Stomach smooth muscle (tissue), 2 donors: ENCODE measurements at regions not wholly inside any gene's neighbourhood (a gene's known extent, or its start where the extent isn't known, plus 50 kb on each side); places are given as distances from the start of the nearest gene placed in this dataset.
"Not testable (repeated sequence)": the region's sequence is repeated elsewhere in the genome, so short reads cannot be mapped to it uniquely, and the experiment has no call there.

Source experiments
- H3K27ac ChIP-seq: one replicate; pipeline ENCODE4 v1.7.0; 2013; ENCODE audit warnings: mild to moderate bottlenecking, low read length, inconsistent platforms
- H3K27me3 ChIP-seq, 2 donors: one replicate each; pipeline ENCODE4 v1.7.0; 2013; ENCODE audit warnings: low read length in 2 of 2; ENCODE audit not compliant: insufficient read depth in 2 of 2, control insufficient read depth in 1 of 2
- H3K36me3 ChIP-seq, 2 donors: one replicate each; pipeline ENCODE4 v1.7.0; 2013; ENCODE audit warnings: low read length in 2 of 2; ENCODE audit not compliant: control insufficient read depth in 2 of 2, insufficient read depth in 2 of 2
- H3K4me1 ChIP-seq: one replicate; pipeline ENCODE4 v1.7.0; 2013; ENCODE audit warnings: low read length; ENCODE audit not compliant: control insufficient read depth, insufficient read depth
- H3K4me3 ChIP-seq, 2 donors: one replicate each; pipeline ENCODE4 v1.7.0; 2013; ENCODE audit warnings: low read length in 2 of 2
- H3K9ac ChIP-seq, 2 donors: one replicate each; pipeline ENCODE4 v1.7.0; 2013; ENCODE audit warnings: low read length in 2 of 2, mild to moderate bottlenecking in 1 of 2
- H3K9me3 ChIP-seq, 2 donors: one replicate each; pipeline ENCODE4 v1.7.0; 2013; ENCODE audit warnings: low read length in 2 of 2; ENCODE audit not compliant: control insufficient read depth in 2 of 2
- donor health status: healthy.
- donor health status: Pancreatic carcinoma.

- Histone ChIP-seq H3K4me1 (no peaks in the 10 kb centered on the region), H3K27ac (no peak overlapping the region), H3K9ac (no peak overlapping the region), H3K36me3 (no peaks in the 10 kb centered on the region), H3K4me3 (no peak overlapping the region), H3K27me3 (peaks cover 0 to 7% of the 10 kb centered on the region in 2 donors), H3K9me3 (peaks cover 0 to 4% of the 10 kb centered on the region in 2 donors)
Observed at GRCh38 chrX:40391662-40392061, 189.1 kb upstream of the ATP6AP2 start.

- H3K9me3 ChIP-seq, result peaks cover 0 to 4% of the 10 kb centered on the region in 2 donors
- H3K36me3 ChIP-seq, result no peaks in the 10 kb centered on the region
- no peak overlapping the region for H3K27ac ChIP-seq
- H3K4me3 ChIP-seq, result no peak overlapping the region
- H3K27me3 ChIP-seq, result peaks cover 0 to 2% of the 10 kb centered on the region in 2 donors
- no peaks in the 10 kb centered on the region for H3K4me1 ChIP-seq
- no peak overlapping the region for H3K9ac ChIP-seq
Observed at GRCh38 chrX:40389555-40389954, 191.2 kb upstream of the ATP6AP2 start.

GRCh38 chrX:40388441-40388840 lies 192.3 kb upstream of the ATP6AP2 start:
- no peak overlapping the region for H3K27ac ChIP-seq
- H3K4me3 ChIP-seq, result no peak overlapping the region
- H3K36me3 ChIP-seq, result no peaks in the 10 kb centered on the region
- H3K9ac ChIP-seq, result no peak overlapping the region
- peaks cover 0 to 10% of the 10 kb centered on the region in 2 donors for H3K27me3 ChIP-seq
- H3K9me3 ChIP-seq, result peaks cover 0 to 4% of the 10 kb centered on the region in 2 donors
- no peaks in the 10 kb centered on the region for H3K4me1 ChIP-seq

GRCh38 chrX:40387869-40388268 lies 192.9 kb upstream of the ATP6AP2 start:
- peaks cover 0 to 10% of the 10 kb centered on the region in 2 donors for H3K27me3 ChIP-seq
- not testable (repeated sequence) for H3K9ac ChIP-seq, H3K27ac ChIP-seq, H3K4me1 ChIP-seq, H3K36me3 ChIP-seq, H3K9me3 ChIP-seq, H3K4me3 ChIP-seq

GRCh38 chrX:40387311-40387710 lies 193.5 kb upstream of the ATP6AP2 start:
- not testable (repeated sequence) for H3K27ac ChIP-seq, H3K4me1 ChIP-seq, H3K4me3 ChIP-seq, H3K36me3 ChIP-seq, H3K9ac ChIP-seq, H3K9me3 ChIP-seq
- peaks cover 0 to 10% of the 10 kb centered on the region in 2 donors for H3K27me3 ChIP-seq

GRCh38 chrX:40385682-40386081 lies 195.1 kb upstream of the ATP6AP2 start:
- H3K4me3 ChIP-seq, result no peak overlapping the region
- H3K4me1 ChIP-seq, result no peaks in the 10 kb centered on the region
- H3K9ac ChIP-seq, result no peak overlapping the region
- H3K27ac ChIP-seq, result no peak overlapping the region
- peaks cover 0 to 10% of the 10 kb centered on the region in 2 donors for H3K27me3 ChIP-seq
- no peaks in the 10 kb centered on the region for H3K36me3 ChIP-seq
- H3K9me3 ChIP-seq, result peaks cover 0 to 4% of the 10 kb centered on the region in 2 donors

GRCh38 chrX:40385256-40385655 lies 195.5 kb upstream of the ATP6AP2 start:
- Histone ChIP-seq H3K9ac (no peak overlapping the region), H3K4me3 (no peak overlapping the region), H3K27me3 (peaks cover 0 to 10% of the 10 kb centered on the region in 2 donors)

GRCh38 chrX:40383969-40384368 lies 196.8 kb upstream of the ATP6AP2 start:
- Histone ChIP-seq H3K4me1 (no peaks in the 10 kb centered on the region), H3K9ac (no peak overlapping the region), H3K27ac (no peak overlapping the region), H3K36me3 (no peaks in the 10 kb centered on the region), H3K4me3 (no peak overlapping the region), H3K9me3 (peaks cover 0 to under 1% of the 10 kb centered on the region in 2 donors), H3K27me3 (peaks cover 0 to 11% of the 10 kb centered on the region in 2 donors)

More at GRCh38 chrX:40385256-40385655, 195.5 kb upstream of the ATP6AP2 start:
- Histone ChIP-seq H3K27ac (no peak overlapping the region), H3K4me1 (no peaks in the 10 kb centered on the region), H3K9me3 (peaks cover 0 to 4% of the 10 kb centered on the region in 2 donors), H3K36me3 (no peaks in the 10 kb centered on the region)

GRCh38 chrX:40383360-40383759 lies 197.4 kb upstream of the ATP6AP2 start:
- no peak overlapping the region for H3K4me3 ChIP-seq
- H3K36me3 ChIP-seq, result no peaks in the 10 kb centered on the region
- no peak overlapping the region for H3K9ac ChIP-seq
- no peaks in the 10 kb centered on the region for H3K4me1 ChIP-seq
- peaks cover 0 to 4% of the 10 kb centered on the region in 2 donors for H3K9me3 ChIP-seq
- peaks cover 0 to 15% of the 10 kb centered on the region in 2 donors for H3K27me3 ChIP-seq
- H3K27ac ChIP-seq, result no peak overlapping the region

- Histone ChIP-seq H3K4me1 (no peaks in the 10 kb centered on the region), H3K9me3 (peaks cover 0 to 13% of the 10 kb centered on the region in 2 donors)
Observed at GRCh38 chrX:40380655-40381488, 199.9 kb upstream of the ATP6AP2 start.

GRCh38 chrX:40377684-40378083 lies 203.1 kb upstream of the ATP6AP2 start:
- no peak overlapping the region for H3K9ac ChIP-seq
- H3K27me3 ChIP-seq, result peaks cover 0 to 8% of the 10 kb centered on the region in 2 donors

More at GRCh38 chrX:40380655-40381488, 199.9 kb upstream of the ATP6AP2 start:
- no peak overlapping the region for H3K4me3 ChIP-seq
- no peak overlapping the region for H3K9ac ChIP-seq
- no peak overlapping the region for H3K27ac ChIP-seq
- peaks cover 0 to 15% of the 10 kb centered on the region in 2 donors for H3K27me3 ChIP-seq
- no peaks in the 10 kb centered on the region for H3K36me3 ChIP-seq

More at GRCh38 chrX:40377684-40378083, 203.1 kb upstream of the ATP6AP2 start:
- Histone ChIP-seq H3K4me1 (no peaks in the 10 kb centered on the region), H3K36me3 (no peaks in the 10 kb centered on the region), H3K9me3 (peaks cover 0 to 13% of the 10 kb centered on the region in 2 donors), H3K27ac (no peak overlapping the region), H3K4me3 (no peak overlapping the region)
